GM12878 (cell line): ENCODE measurements at regions not wholly inside any gene's neighbourhood (a gene's known extent, or its start where the extent isn't known, plus 50 kb on each side); places are given as distances from the start of the nearest gene placed in this dataset.

Experiments
- ATF2 ChIP-seq: IDR thresholded peaks from 2 replicates; pipeline ENCODE4 v1.6.1; 2012; ENCODE audit warnings: low read length, inconsistent platforms
- BCL11A ChIP-seq: IDR thresholded peaks from 2 replicates; pipeline ENCODE4 v1.6.1; 2011; ENCODE audit warnings: low read depth, low read length
- BHLHE40 ChIP-seq, 2 experiments: fragments of 450-650 bp in 1 of 2; IDR thresholded peaks; 2 replicates each; pipeline ENCODE4 v1.6.1; 2011 to 2017; ENCODE audit warnings: low read depth in 2 of 2, borderline replicate concordance in 1 of 2, improper control_type of control experiment in 1 of 2, low read length in 1 of 2, mild to moderate bottlenecking in 1 of 2
- CBX3 ChIP-seq: fragments of 200-600 bp; sonication (generic); IDR thresholded peaks from 2 replicates; pipeline ENCODE4 v1.6.1; 2016; ENCODE audit warnings: low read depth, borderline replicate concordance
- CEBPB ChIP-seq, 2 experiments: fragments of 150-350 bp in 1 of 2; IDR thresholded peaks; 2 replicates each; pipeline ENCODE4 v1.6.1; 2012 to 2014; ENCODE audit warnings: low read depth in 2 of 2, low read length in 2 of 2, borderline replicate concordance in 1 of 2, inconsistent platforms in 1 of 2
- ETV6 ChIP-seq, 2 experiments: fragments of 450-650 bp in 1 of 2; IDR thresholded peaks in 1 of 2; conservative IDR thresholded peaks in 1 of 2; 2 replicates each; pipeline ENCODE4 v1.6.1; 2014; ENCODE audit warnings: antibody characterized with exemption in 1 of 2, borderline replicate concordance in 1 of 2, low read depth in 1 of 2, mild to moderate bottlenecking in 1 of 2, moderate library complexity in 1 of 2
- HDAC2 ChIP-seq: fragments of 200-600 bp; sonication (generic); IDR thresholded peaks from 2 replicates; pipeline ENCODE4 v1.6.1; 2017
- IRF4 ChIP-seq: IDR thresholded peaks from 2 replicates; pipeline ENCODE4 v1.6.1; 2011; ENCODE audit warnings: low read depth, low read length
- KDM1A ChIP-seq: fragments of 200-600 bp; sonication (generic); IDR thresholded peaks from 2 replicates; pipeline ENCODE4 v1.6.1; 2016; ENCODE audit warnings: borderline replicate concordance
- MTA3 ChIP-seq: IDR thresholded peaks from 2 replicates; pipeline ENCODE4 v1.6.1; 2012; ENCODE audit warnings: low read length, inconsistent platforms, borderline replicate concordance
- NFXL1 ChIP-seq: fragments of 450-650 bp; IDR thresholded peaks from 2 replicates; pipeline ENCODE4 v1.6.1; 2017; ENCODE audit warnings: antibody characterized with exemption, mild to moderate bottlenecking, borderline replicate concordance
- NR2C1 ChIP-seq: fragments of 450-650 bp; IDR thresholded peaks from 2 replicates; pipeline ENCODE4 v1.6.1; 2017; ENCODE audit warnings: antibody characterized with exemption, mild to moderate bottlenecking, moderate library complexity
- PAX5 ChIP-seq: IDR thresholded peaks from 2 replicates; pipeline ENCODE4 v1.6.1; 2011; ENCODE audit warnings: low read depth, low read length, borderline replicate concordance
- PML ChIP-seq: IDR thresholded peaks from 2 replicates; pipeline ENCODE4 v1.6.1; 2012; ENCODE audit warnings: low read length, inconsistent platforms
- RELB ChIP-seq: fragments of 450-650 bp; IDR thresholded peaks from 2 replicates; pipeline ENCODE4 v1.6.1; 2017; ENCODE audit warnings: low read depth, mild to moderate bottlenecking, moderate library complexity
- RFX5 ChIP-seq: IDR thresholded peaks from 2 replicates; pipeline ENCODE4 v1.6.1; 2011; ENCODE audit warnings: low read depth, low read length, improper control_type of control experiment
- SMARCA5 ChIP-seq: fragments of 450-650 bp; IDR thresholded peaks from 2 replicates; pipeline ENCODE4 v1.6.1; 2017; ENCODE audit warnings: mild to moderate bottlenecking
- STAT1 ChIP-seq: fragments of 450-650 bp; conservative IDR thresholded peaks from 2 replicates; pipeline ENCODE4 v1.6.1; 2014; ENCODE audit warnings: antibody characterized with exemption, mild to moderate bottlenecking
- TCF12 ChIP-seq: IDR thresholded peaks from 2 replicates; pipeline ENCODE4 v1.6.1; 2011; ENCODE audit warnings: low read depth, mild to moderate bottlenecking, low read length
- TCF3 ChIP-seq: IDR thresholded peaks from 2 replicates; pipeline ENCODE4 v1.6.1; 2012; ENCODE audit warnings: low read depth, mild to moderate bottlenecking, low read length, borderline replicate concordance; ENCODE audit not compliant: insufficient read depth
- ZBED1 ChIP-seq: IDR thresholded peaks from 2 replicates; pipeline ENCODE4 v1.6.1; 2016; ENCODE audit warnings: borderline replicate concordance
- ZNF274 ChIP-seq: IDR thresholded peaks from one replicate; pipeline ENCODE4 v1.8.0; 2011; ENCODE audit not compliant: insufficient read length, insufficient read depth
- TF ChIP-seq, protein P1 (sequence below): fragments of 450-650 bp; IDR thresholded peaks from 2 replicates; pipeline ENCODE4 v1.6.1; 2018; ENCODE audit warnings: mild to moderate bottlenecking, low read depth, moderate library complexity; ENCODE audit not compliant: partially characterized antibody
- TF ChIP-seq, protein P2 (sequence below): IDR thresholded peaks from 2 replicates; pipeline ENCODE4 v1.6.1; 2011; ENCODE audit warnings: borderline replicate concordance, low read depth, mild to moderate bottlenecking, moderate library complexity, low read length; ENCODE audit not compliant: insufficient read depth, poor library complexity, severe bottlenecking

DNA sequence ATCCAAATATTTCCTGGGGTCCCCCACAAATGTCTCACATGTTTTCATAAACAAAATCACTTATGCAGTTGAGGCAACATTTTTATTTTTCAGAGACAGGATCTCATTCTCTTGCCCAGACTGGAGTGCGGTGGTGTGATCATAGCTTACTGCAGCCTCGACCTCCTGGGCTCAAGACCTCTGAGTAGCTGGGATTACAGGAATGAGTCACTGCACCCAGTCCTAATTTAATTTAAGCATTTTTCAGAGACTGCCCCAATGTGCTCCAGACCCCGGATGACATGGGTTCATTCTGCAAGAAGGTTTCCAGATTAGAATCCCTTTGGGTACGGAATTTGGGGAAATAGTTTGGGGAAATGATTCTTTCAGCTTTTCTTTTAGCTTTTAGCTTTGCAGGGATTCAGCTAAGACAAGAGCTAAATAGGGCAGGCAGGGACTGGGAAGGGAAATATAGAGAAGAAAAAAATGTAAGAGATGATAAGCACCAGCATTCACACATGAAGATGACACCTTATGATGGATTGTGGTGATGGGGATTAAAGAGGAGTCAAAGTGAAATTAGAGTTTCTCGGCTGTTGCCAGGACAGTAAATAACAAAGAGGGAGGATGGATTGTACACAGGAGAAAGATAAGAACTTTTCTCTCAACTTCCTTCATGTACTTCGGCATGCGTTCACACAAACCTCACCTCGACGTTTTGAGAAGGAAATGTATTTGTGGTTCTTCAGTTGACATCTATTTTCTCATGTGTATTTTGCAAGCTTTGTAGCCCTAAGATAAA lies 169.4 kb upstream of the TAB2 start (continued):
- TF ChIP-seq RELB (peak; percentile 72), CEBPB (IDR thresholded peaks at IDR 0.05; ENCODE audit: borderline replicate concordance in 1 of 2, low read depth in 2 of 2, low read length in 2 of 2) (no peak), ZNF274 (no peak), NFXL1 (no peak), ATF2 (peak; percentile 40), TCF12 (no peak), ETV6 (conservative IDR thresholded peaks at IDR 0.05 in 1 of 2, IDR thresholded peaks at IDR 0.05 in 1 of 2; ENCODE audit: borderline replicate concordance in 1 of 2, low read depth in 1 of 2) (peak in 1 of 2 experiments; percentile 49; a peak in 1 of 4 replicates), PAX5 (no peak), ZBED1 (peak; percentile 68; the same call in 1 of the 2 replicates), NR2C1 (no peak), STAT1 (no peak), MTA3 (no peak), RFX5 (no peak), SMARCA5 (no peak), BHLHE40 (IDR thresholded peaks at IDR 0.05; ENCODE audit: borderline replicate concordance in 1 of 2, low read depth in 2 of 2, low read length in 1 of 2) (0 out of 4 replicates have a peak, but pooled peaks of 1 of the 2 experiments have one; percentile 4), TCF3 (no peak), BCL11A (0 out of 2 replicates have a peak, but pooled peaks have one; percentile 24), KDM1A (no peak), PML (0 out of 2 replicates have a peak, but pooled peaks have one; percentile 22), IRF4 (no peak), CBX3 (no peak), HDAC2 (no peak)
- TF ChIP-seq, protein P1, sequence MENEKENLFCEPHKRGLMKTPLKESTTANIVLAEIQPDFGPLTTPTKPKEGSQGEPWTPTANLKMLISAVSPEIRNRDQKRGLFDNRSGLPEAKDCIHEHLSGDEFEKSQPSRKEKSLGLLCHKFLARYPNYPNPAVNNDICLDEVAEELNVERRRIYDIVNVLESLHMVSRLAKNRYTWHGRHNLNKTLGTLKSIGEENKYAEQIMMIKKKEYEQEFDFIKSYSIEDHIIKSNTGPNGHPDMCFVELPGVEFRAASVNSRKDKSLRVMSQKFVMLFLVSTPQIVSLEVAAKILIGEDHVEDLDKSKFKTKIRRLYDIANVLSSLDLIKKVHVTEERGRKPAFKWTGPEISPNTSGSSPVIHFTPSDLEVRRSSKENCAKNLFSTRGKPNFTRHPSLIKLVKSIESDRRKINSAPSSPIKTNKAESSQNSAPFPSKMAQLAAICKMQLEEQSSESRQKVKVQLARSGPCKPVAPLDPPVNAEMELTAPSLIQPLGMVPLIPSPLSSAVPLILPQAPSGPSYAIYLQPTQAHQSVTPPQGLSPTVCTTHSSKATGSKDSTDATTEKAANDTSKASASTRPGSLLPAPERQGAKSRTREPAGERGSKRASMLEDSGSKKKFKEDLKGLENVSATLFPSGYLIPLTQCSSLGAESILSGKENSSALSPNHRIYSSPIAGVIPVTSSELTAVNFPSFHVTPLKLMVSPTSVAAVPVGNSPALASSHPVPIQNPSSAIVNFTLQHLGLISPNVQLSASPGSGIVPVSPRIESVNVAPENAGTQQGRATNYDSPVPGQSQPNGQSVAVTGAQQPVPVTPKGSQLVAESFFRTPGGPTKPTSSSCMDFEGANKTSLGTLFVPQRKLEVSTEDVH = no peak
- TF ChIP-seq, protein P2, sequence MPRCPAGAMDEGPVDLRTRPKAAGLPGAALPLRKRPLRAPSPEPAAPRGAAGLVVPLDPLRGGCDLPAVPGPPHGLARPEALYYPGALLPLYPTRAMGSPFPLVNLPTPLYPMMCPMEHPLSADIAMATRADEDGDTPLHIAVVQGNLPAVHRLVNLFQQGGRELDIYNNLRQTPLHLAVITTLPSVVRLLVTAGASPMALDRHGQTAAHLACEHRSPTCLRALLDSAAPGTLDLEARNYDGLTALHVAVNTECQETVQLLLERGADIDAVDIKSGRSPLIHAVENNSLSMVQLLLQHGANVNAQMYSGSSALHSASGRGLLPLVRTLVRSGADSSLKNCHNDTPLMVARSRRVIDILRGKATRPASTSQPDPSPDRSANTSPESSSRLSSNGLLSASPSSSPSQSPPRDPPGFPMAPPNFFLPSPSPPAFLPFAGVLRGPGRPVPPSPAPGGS = peak; percentile 13
